Small intestine (tissue), 7 donors: ENCODE measurements at regions not wholly inside any gene's neighbourhood (a gene's known extent, or its start where the extent isn't known, plus 50 kb on each side); places are given as distances from the start of the nearest gene placed in this dataset.
"Not testable (repeated sequence)": the region's sequence is repeated elsewhere in the genome, so short reads cannot be mapped to it uniquely, and the experiment has no call there.

Source experiments
- DNase-seq, 2 donors: peaks; one replicate each; pipeline versions ENCODE4 v3.0.0 to v3.0.0-alpha.2; 2013
- FAIRE-seq: peaks from 2 replicates; lab custom pipeline; 2012; peaks lifted over from hg19 to GRCh38; lab: Jason Lieb, UNC
- H3K27ac ChIP-seq, 3 donors: one replicate each; pipeline ENCODE4 v1.5.1; 2013; ENCODE audit warnings: low read length in 2 of 3, mild to moderate bottlenecking in 2 of 3, control low read depth in 1 of 3, inconsistent platforms in 1 of 3, low read depth in 1 of 3, moderate library complexity in 1 of 3
- H3K27me3 ChIP-seq, 3 donors: one replicate each; pipeline ENCODE4 v1.6.1; 2013; ENCODE audit warnings: low read length in 3 of 3, inconsistent platforms in 1 of 3; ENCODE audit not compliant: control insufficient read depth in 3 of 3, insufficient read depth in 3 of 3
- H3K36me3 ChIP-seq, 3 donors: one replicate each; pipeline ENCODE4 v1.6.1; 2013; ENCODE audit warnings: low read length in 3 of 3, inconsistent platforms in 1 of 3, low read depth in 1 of 3, mild to moderate bottlenecking in 1 of 3, moderate library complexity in 1 of 3; ENCODE audit not compliant: control insufficient read depth in 3 of 3, insufficient read depth in 2 of 3
- H3K4me1 ChIP-seq, 3 donors: one replicate each; pipeline ENCODE4 v1.6.1; 2013; ENCODE audit warnings: low read length in 2 of 3, inconsistent platforms in 1 of 3, low read depth in 1 of 3, mild to moderate bottlenecking in 1 of 3, moderate library complexity in 1 of 3; ENCODE audit not compliant: control insufficient read depth in 3 of 3, insufficient read depth in 2 of 3
- H3K4me3 ChIP-seq, 3 donors: one replicate each; pipeline ENCODE4 v1.5.1; 2013; ENCODE audit warnings: low read length in 3 of 3, control low read depth in 1 of 3, inconsistent platforms in 1 of 3, low read depth in 1 of 3, mild to moderate bottlenecking in 1 of 3, moderate library complexity in 1 of 3
- H3K9me3 ChIP-seq, 2 donors: one replicate each; pipeline ENCODE4 v1.6.1; 2013; ENCODE audit warnings: low read depth in 1 of 2, low read length in 1 of 2; ENCODE audit not compliant: control insufficient read depth in 2 of 2, insufficient read depth in 1 of 2
- WGBS, 3 donors: extraction: QIAGEN DNeasy Blood & Tissue Kit; methylation state at CpG; one replicate each; pipeline ENCODE4 v1.1.7; 2013; 5-methylcytosine and 5-hydroxymethylcytosine counted together
- donor health status: healthy with polysubstance abuse.
- donor health status: control.
- donor health status: control.
- donor health status: Bipolar disorder and iron deficiency.
- donor health status: healthy.

DNA sequence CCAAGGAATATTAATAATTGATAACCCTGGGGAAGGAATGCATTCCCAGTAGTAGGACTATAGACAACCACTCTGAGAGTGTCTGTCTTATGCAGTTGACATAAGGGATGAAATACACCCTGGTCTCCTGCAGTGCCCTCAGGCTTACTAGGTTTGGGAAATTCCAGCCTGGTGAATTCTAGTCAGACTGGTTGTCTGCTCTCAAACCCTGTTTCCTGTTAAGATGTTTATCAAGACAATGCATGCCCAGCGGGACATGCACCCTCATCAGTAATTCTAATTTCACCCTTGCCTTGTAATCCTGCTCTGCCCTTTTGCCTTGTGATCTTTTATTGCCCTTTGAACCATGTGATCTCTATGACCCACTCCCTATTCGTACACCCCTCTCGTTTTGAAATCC, 886.0 kb upstream of the MDGA2 start:
- not testable (repeated sequence) for H3K36me3 ChIP-seq, FAIRE-seq, H3K27ac ChIP-seq

DNA sequence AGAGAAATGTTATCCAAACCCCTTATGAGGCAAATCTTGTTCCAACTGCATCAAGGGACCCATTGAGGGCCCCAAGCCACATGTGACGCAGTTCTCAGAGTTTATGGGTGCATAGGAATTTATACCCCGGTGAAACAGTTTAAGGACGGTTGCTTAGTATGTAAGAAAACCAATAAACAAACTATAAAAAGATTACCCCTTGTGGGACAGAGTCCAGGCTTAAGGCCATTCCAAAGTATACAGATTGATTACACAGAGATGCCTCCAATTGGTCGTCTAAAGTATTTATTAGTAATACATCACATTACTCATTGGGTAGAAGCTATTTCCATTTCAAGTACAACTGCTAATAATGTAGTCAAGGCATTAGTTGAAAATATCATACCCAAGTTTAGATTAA, 885.0 kb upstream of the MDGA2 start:
- Histone ChIP-seq H3K9me3 (peaks cover 0 to 6% of the 10 kb centered on the region in 2 donors), H3K4me1 (no peaks in the 10 kb centered on the region), H3K36me3 (no peaks in the 10 kb centered on the region), H3K27ac (no peak overlapping the region), H3K27me3 (no peaks in the 10 kb centered on the region), H3K4me3 (no peak overlapping the region)
- WGBS, 3 donors, result 15 to 51% (median 42%) methylated on average over 4 of the region's 4 CpGs
- DNase-seq, result peak in 1 of 2 donors; percentile 1
- peak; percentile 73 for FAIRE-seq

More for the DNA sequence above, 886.0 kb upstream of the MDGA2 start:
- H3K9me3 ChIP-seq, DNase-seq, H3K27me3 ChIP-seq, H3K4me3 ChIP-seq, H3K4me1 ChIP-seq: not testable (repeated sequence)
- WGBS, 3 donors, result 57 to 66% (median 61%) methylated on average over 3 of the region's 3 CpGs

DNA sequence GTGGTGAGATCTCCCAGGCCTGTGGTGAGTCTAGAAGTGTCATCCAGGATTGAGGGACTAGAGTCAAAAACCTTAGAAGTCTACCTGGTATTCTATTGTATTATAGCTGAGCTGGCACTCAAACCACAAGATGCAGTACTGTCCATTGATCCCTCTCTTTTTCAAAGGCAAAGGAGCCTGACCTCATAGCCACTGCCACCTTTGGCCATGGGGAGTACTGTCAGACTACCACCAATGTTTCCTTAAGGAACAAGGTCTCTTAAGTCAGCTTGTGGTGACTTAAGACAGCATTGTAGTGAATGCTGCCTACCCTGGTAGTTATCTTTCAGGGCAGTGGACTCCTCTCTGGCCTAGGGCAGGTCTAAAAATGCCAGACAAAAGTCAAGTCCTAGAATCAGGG, 878.0 kb upstream of the MDGA2 start:
- no peaks in the 10 kb centered on the region for H3K4me1 ChIP-seq
- H3K9me3 ChIP-seq, result peaks cover 0 to 7% of the 10 kb centered on the region in 2 donors
- H3K36me3 ChIP-seq, result no peaks in the 10 kb centered on the region
- FAIRE-seq (no peak), DNase-seq (no peak)
- H3K27ac ChIP-seq, result no peak overlapping the region
- no peak overlapping the region for H3K4me3 ChIP-seq
- H3K27me3 ChIP-seq, result no peaks in the 10 kb centered on the region

DNA sequence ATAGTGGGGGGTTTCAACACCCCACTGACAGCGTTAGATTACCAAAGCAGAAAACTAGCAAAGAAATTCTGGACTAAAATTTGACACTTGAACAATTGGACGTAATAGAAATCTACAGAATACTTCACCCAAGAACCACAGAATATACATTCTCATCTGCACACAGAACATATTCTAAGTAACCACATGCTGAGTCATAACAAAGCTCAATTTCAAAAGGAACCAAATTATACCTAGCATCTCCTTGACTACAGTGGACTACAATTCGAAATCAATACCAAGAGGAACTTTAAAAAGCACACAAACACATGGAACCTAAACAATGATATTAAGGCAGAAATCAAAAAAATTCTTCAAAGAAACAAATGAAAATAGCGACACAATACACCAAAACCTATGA, 871.6 kb upstream of the MDGA2 start:
- DNase-seq, result no peak
- no peaks in the 10 kb centered on the region for H3K4me1 ChIP-seq
- no peak overlapping the region for H3K4me3 ChIP-seq
- no peak overlapping the region for H3K27ac ChIP-seq
- WGBS, 3 donors, result 66 to 74% (median 71%) methylated on average over 4 of the region's 4 CpGs
- H3K27me3 ChIP-seq, result no peaks in the 10 kb centered on the region
- H3K36me3 ChIP-seq, result no peaks in the 10 kb centered on the region
- no peak for FAIRE-seq
- H3K9me3 ChIP-seq, result no peaks in the 10 kb centered on the region

DNA sequence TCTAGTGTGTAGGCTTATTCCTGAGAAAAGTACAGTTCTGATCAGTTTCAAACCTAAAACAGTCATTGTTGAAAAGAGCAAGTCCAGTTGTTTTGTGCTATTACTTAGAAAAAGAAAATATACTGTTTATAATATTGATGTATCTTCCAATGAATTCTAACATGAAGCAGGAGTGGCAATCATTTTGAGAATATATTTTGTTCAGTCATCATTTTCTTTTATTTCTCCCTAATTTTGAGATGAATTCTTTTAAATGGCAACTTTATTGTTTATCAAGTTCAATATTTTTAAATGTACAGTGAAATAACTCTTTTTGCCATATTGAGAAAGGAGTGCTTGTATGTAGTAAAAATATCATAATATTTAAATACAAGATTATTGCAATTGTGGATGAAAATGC, 862.2 kb upstream of the MDGA2 start:
- no peak for FAIRE-seq
- no peak for DNase-seq
- Histone ChIP-seq H3K4me1 (no peaks in the 10 kb centered on the region), H3K36me3 (no peaks in the 10 kb centered on the region), H3K4me3 (no peak overlapping the region), H3K27me3 (no peaks in the 10 kb centered on the region), H3K9me3 (no peaks in the 10 kb centered on the region), H3K27ac (no peak overlapping the region)

DNA sequence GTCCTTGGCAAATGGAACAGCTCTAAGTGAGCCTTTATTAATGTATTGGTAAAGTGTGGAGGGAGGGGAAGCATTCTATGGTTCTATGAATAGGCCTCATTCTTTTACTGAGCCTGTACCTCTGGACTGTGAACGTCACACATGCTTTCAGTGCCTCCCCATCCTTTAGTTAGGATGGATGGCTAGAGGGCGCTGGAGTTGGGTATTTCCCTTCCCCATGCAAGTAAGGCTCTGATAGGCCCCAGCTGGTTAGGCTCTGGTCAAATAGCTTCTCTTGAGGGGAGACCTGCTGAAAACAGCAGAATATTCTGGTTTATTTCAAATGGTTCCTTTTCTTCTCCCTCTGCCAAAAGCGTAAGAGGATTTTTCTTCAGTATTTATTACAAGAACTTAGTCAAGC, 860.9 kb upstream of the MDGA2 start:
- no peaks in the 10 kb centered on the region for H3K9me3 ChIP-seq
- FAIRE-seq, result no peak
- no peaks in the 10 kb centered on the region for H3K36me3 ChIP-seq
- no peak for DNase-seq
- 53 to 59% (median 56%) methylated on average over 3 of the region's 3 CpGs for WGBS, 3 donors
- no peak overlapping the region for H3K4me3 ChIP-seq
- H3K4me1 ChIP-seq, result no peaks in the 10 kb centered on the region
- H3K27me3 ChIP-seq, result no peaks in the 10 kb centered on the region
- no peak overlapping the region for H3K27ac ChIP-seq

DNA sequence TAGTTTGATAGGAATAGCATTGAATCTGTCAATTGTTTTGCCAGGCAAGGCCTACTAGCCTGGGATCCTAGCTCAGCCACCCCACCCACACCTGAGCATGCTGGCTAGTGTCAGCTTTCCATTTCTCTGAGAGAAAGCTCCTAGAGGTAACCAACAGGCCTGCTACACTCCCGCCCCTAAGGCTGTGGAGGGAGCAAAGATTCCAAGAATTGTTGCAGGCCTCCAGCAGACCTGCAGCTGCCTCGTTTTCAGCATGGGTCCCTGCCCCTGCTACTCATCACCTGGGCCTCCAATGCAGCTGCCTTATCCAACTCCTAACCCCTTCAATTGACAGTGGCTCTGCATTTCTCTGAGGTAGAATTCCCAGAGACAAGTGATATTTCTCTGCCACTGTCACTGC, 852.4 kb upstream of the MDGA2 start:
- no peaks in the 10 kb centered on the region for H3K9me3 ChIP-seq
- FAIRE-seq (no peak), DNase-seq (no peak)
- no peaks in the 10 kb centered on the region for H3K4me1 ChIP-seq
- H3K27ac ChIP-seq, result no peak overlapping the region
- H3K36me3 ChIP-seq, result no peaks in the 10 kb centered on the region
- no peaks in the 10 kb centered on the region for H3K27me3 ChIP-seq
- WGBS, 3 donors, result 6 to 17% (median 14%) methylated on average over 2 of the region's 2 CpGs
- H3K4me3 ChIP-seq, result no peak overlapping the region

DNA sequence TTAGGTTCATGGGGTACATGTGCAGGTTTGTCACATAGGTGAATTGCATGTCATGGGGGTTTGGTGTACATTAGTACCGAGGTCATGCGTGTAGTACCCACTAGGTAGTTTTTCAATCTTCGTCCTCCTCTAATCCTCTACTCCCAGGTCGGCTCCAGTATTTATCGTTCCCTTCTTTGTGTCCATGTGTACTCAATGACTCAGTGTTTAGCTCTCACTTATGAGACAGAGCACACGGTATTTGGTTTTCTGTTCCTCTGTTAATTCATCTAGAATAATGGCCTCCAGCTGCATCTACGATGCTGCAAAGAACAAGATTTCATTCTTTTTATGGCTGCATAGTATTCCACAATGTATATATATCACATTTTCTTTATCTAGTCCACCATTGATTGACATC, 850.9 kb upstream of the MDGA2 start:
- no peak overlapping the region for H3K27ac ChIP-seq
- H3K4me3 ChIP-seq, result no peak overlapping the region
- H3K27me3 ChIP-seq, result no peaks in the 10 kb centered on the region
- FAIRE-seq, result no peak
- H3K36me3 ChIP-seq, result no peaks in the 10 kb centered on the region
- no peaks in the 10 kb centered on the region for H3K9me3 ChIP-seq
- no peaks in the 10 kb centered on the region for H3K4me1 ChIP-seq
- no peak for DNase-seq
- 71 to 77% (median 72%) methylated on average over 7 of the region's 7 CpGs for WGBS, 3 donors

DNA sequence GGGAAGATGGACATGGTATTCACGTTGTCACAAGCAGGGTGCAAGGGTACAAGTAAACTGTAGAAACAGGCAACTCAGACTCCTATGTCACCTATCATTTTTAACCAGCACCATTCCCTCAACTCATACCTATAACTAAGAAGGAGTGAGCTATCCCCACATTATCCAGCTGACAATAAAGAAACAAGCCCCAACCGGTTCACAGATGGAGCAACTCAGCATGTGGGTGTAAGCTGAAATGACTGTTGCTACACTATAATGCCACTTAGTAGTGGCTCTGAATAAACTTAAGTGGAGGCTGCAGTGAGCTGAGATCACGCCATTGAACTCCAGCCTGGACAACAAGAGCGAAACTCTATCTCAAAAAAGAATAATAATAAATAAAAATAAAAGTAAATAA, 829.5 kb upstream of the MDGA2 start:
- Histone ChIP-seq H3K36me3 (no peaks in the 10 kb centered on the region), H3K4me3 (no peak overlapping the region), H3K9me3 (no peaks in the 10 kb centered on the region), H3K27me3 (no peaks in the 10 kb centered on the region), H3K27ac (no peak overlapping the region), H3K4me1 (no peaks in the 10 kb centered on the region)
- DNase-seq, result no peak
- no peak for FAIRE-seq
- 73 to 77% (median 77%) methylated on average over 4 of the region's 4 CpGs for WGBS, 3 donors
